Esophagus (tissue), 2 donors: ENCODE measurements at regions not wholly inside any gene's neighbourhood (a gene's known extent, or its start where the extent isn't known, plus 50 kb on each side); places are given as distances from the start of the nearest gene placed in this dataset.

Experiments
- H3K27ac ChIP-seq, 2 donors: one replicate each; pipeline ENCODE4 v1.5.1; 2013; ENCODE audit warnings: low read depth in 2 of 2, mild to moderate bottlenecking in 2 of 2, inconsistent platforms in 1 of 2, low read length in 1 of 2, moderate library complexity in 1 of 2
- H3K27me3 ChIP-seq, 2 donors: one replicate each; pipeline ENCODE4 v1.6.1; 2013; ENCODE audit warnings: low read length in 2 of 2, control low read depth in 1 of 2, mild to moderate bottlenecking in 1 of 2; ENCODE audit not compliant: insufficient read depth in 2 of 2, control insufficient read depth in 1 of 2
- H3K36me3 ChIP-seq, 2 donors: one replicate each; pipeline ENCODE4 v1.6.1; 2013; ENCODE audit warnings: low read length in 1 of 2; ENCODE audit not compliant: control insufficient read depth in 2 of 2, insufficient read depth in 2 of 2
- H3K4me1 ChIP-seq, 2 donors: one replicate each; pipeline ENCODE4 v1.6.1; 2013; ENCODE audit warnings: low read length in 1 of 2; ENCODE audit not compliant: control insufficient read depth in 2 of 2, insufficient read depth in 2 of 2
- H3K4me3 ChIP-seq, 2 donors: one replicate each; pipeline ENCODE4 v1.5.1; 2013; ENCODE audit warnings: low read length in 2 of 2, mild to moderate bottlenecking in 2 of 2, low read depth in 1 of 2, moderate library complexity in 1 of 2
- H3K9me3 ChIP-seq, 2 donors: one replicate each; pipeline ENCODE4 v1.6.1; 2013; ENCODE audit warnings: mild to moderate bottlenecking in 2 of 2, low read depth in 1 of 2, low read length in 1 of 2, moderate library complexity in 1 of 2; ENCODE audit not compliant: control insufficient read depth in 2 of 2, insufficient read depth in 1 of 2
- WGBS, 2 donors: extraction: QIAGEN DNeasy Blood & Tissue Kit; methylation state at CpG; one replicate each; pipeline ENCODE4 v1.1.7; 2013; 5-methylcytosine and 5-hydroxymethylcytosine counted together
- donor health status: healthy with polysubstance abuse.
- donor health status: Bipolar disorder and iron deficiency.

GRCh38 chr5:73265641-73266040, 92.6 kb downstream of the TMEM174 start:
- no peak overlapping the region for H3K27ac ChIP-seq
- no peaks in the 10 kb centered on the region for H3K9me3 ChIP-seq
- H3K27me3 ChIP-seq, result no peaks in the 10 kb centered on the region
- no peaks in the 10 kb centered on the region for H3K4me1 ChIP-seq
- H3K4me3 ChIP-seq, result no peak overlapping the region
- no peaks in the 10 kb centered on the region for H3K36me3 ChIP-seq
- 70 to 79% methylated on average over 3 of the region's 3 CpGs for WGBS, 2 donors

DNA sequence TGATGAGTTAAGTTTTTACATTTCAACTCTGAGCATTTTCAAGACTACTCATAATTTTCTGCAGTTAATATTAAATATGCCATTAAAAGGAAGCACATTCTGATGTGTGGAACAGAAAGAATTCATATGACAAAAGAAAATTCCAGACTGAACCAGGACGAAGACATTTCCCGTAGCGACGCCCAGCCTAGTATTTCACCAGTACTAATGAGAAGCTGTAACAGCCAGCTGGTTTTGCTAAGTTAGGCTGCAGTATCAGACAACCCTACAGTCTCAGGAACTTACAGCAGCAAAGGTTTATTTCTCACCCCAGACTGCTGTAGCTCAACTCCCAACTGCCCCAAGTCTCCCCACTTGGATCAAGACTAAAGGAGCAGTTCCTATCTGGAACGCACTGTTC, 91.6 kb downstream of the TMEM174 start:
- 85 to 88% methylated on average over 5 of the region's 5 CpGs for WGBS, 2 donors
- H3K9me3 ChIP-seq, result no peaks in the 10 kb centered on the region

DNA sequence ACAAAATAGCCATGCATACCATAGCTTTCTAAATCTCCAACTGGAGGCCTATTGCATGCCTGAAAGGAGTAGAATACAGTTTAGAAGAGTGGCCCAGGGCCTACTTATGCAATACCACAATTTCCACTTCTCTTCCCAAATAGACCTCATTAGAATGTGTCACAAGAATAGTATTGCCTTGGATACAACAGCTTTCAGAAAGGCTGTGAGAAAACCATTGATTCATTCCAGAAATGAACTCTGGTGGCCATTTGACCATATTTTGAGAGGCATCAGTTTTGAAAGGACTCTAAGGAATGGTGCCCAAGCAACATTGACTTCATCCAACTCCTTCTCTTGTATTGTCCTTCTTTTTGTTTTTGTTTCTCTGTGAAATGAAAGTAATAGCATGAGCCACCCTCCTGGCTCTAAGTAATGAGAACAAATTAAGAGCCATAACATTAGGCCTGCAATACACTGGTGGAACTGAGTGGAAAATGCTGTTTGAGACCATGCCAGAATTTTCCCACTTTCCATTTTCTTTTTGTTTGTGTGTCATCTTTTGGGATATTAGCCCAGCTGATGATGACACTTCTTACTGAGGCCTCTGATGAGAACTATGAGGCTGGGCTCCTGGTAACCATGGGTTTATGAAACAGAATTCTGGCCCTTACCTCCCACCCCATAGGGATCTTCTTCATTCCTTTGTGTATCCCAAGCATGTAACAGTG, 90.2 kb downstream of the TMEM174 start:
- H3K36me3 ChIP-seq, result no peaks in the 10 kb centered on the region
- H3K4me1 ChIP-seq, result no peaks in the 10 kb centered on the region
- H3K4me3 ChIP-seq, result no peak overlapping the region
- H3K27me3 ChIP-seq, result no peaks in the 10 kb centered on the region
- no peak overlapping the region for H3K27ac ChIP-seq
- H3K9me3 ChIP-seq, result no peaks in the 10 kb centered on the region

More for the DNA sequence above, 91.6 kb downstream of the TMEM174 start:
- Histone ChIP-seq H3K4me3 (no peak overlapping the region), H3K27ac (no peak overlapping the region), H3K36me3 (no peaks in the 10 kb centered on the region), H3K27me3 (no peaks in the 10 kb centered on the region), H3K4me1 (no peaks in the 10 kb centered on the region)

DNA sequence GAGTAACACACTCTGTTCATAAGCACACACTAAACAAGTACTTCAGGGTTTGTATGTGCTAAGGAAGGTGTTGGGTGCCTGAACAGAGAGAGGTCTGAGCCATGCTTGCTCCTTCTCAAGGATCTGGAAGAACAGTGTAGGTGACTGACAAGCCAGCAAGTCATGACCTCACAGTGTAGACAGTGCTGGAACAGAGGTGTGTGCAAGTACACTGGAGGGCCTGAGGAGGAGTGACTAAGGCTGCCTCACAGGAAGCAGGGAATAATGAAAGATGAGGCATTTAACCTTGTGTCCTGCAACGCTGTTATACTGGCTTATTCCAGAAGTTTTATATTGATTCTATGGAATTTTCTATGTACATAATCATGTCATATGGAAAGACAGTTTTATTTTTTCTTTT, 83.9 kb downstream of the TMEM174 start:
- Histone ChIP-seq H3K4me3 (no peak overlapping the region), H3K27ac (no peak overlapping the region), H3K4me1 (no peaks in the 10 kb centered on the region), H3K27me3 (no peaks in the 10 kb centered on the region), H3K9me3 (no peaks in the 10 kb centered on the region), H3K36me3 (no peaks in the 10 kb centered on the region)
- WGBS, 2 donors, result 63 to 71% methylated on average over 1 of the region's 1 CpG

GRCh38 chr5:73256462-73256861, 83.5 kb downstream of the TMEM174 start:
- no peaks in the 10 kb centered on the region for H3K9me3 ChIP-seq
- H3K4me1 ChIP-seq, result no peaks in the 10 kb centered on the region
- H3K27me3 ChIP-seq, result no peaks in the 10 kb centered on the region
- 83 to 92% methylated on average over 2 of the region's 2 CpGs for WGBS, 2 donors
- no peak overlapping the region for H3K4me3 ChIP-seq
- H3K36me3 ChIP-seq, result no peaks in the 10 kb centered on the region
- H3K27ac ChIP-seq, result no peak overlapping the region

DNA sequence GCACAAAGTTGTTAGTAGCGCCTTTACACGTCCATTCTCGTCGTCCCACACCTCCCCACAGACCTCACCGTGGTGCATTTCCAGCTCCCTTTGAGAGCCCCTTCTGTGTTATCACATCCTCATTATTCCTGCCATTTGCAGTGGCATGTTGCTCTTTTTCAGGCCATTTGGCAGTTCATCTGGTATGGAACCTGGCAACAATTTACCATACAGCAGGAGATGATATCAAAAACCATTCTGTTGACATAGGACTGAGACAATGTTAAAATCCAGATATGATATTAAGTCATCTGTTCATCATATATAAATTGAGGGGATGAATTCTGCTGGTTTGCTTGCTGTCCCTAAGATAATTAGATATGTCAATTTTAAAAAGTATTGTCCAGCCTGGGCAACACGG, 83.0 kb downstream of the TMEM174 start:
- no peak overlapping the region for H3K4me3 ChIP-seq
- H3K27ac ChIP-seq, result no peak overlapping the region
- H3K27me3 ChIP-seq, result peaks cover 0 to 2% of the 10 kb centered on the region in 2 donors
- 73 to 76% methylated on average over 6 of the region's 6 CpGs for WGBS, 2 donors
- no peaks in the 10 kb centered on the region for H3K9me3 ChIP-seq
- no peaks in the 10 kb centered on the region for H3K4me1 ChIP-seq
- H3K36me3 ChIP-seq, result no peaks in the 10 kb centered on the region

DNA sequence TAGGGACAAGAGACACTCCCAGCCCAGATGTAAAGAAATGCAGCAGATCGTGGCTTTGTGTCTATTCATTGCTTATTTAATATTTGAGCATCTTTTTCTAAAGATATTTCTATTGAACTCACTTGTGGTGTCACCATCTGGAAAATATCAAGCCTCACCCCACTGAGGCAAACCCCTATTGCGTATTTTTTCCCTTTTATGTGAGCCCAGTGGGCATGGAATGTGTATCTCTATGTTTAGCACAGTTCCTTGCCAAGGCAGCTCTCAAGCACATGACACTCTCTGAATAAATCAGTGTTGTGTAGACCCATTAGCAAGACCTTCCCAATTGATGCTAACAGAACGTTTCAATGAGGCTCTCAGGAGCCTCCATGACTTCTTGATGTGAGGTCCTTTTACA, 81.6 kb downstream of the TMEM174 start:
- no peaks in the 10 kb centered on the region for H3K36me3 ChIP-seq
- H3K4me1 ChIP-seq, result no peaks in the 10 kb centered on the region
- H3K9me3 ChIP-seq, result no peaks in the 10 kb centered on the region
- H3K27ac ChIP-seq, result no peak overlapping the region
- peaks cover 0 to 5% of the 10 kb centered on the region in 2 donors for H3K27me3 ChIP-seq
- whole genome bisulfite sequencing, 2 donors, result 47 to 50% methylated on average over 3 of the region's 3 CpGs
- no peak overlapping the region for H3K4me3 ChIP-seq

DNA sequence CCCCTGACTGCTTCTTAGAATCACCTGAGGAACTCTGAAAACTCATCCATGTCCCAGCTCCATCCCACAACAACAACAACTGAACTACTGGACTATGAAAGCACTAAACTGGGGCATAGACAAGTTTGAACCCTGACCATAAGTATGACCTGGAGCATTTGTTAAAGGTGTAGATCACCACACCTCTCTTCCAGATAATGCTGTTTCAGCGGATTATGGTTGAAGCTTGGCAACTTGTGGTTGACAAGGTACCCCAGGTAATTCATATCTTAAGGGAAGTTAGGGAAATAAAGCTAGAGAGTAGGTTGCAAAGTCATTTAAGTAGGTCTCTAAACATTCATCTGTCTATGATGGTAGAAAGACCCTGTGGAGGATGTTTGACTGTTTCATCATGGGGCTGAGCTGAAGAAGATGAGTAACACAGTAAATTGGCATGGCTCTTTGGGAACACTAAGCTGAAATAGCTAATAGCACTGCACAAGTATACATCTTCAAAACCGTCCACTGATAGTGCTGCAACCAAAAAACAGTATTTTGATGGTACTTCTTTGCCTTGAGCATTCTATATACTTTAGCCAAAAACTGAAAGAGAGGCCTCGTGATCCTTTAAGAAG, 80.2 kb downstream of the TMEM174 start:
- no peaks in the 10 kb centered on the region for H3K4me1 ChIP-seq
- H3K36me3 ChIP-seq, result no peaks in the 10 kb centered on the region
- H3K4me3 ChIP-seq, result no peak overlapping the region
- peaks cover 0 to 5% of the 10 kb centered on the region in 2 donors for H3K27me3 ChIP-seq
- no peak overlapping the region for H3K27ac ChIP-seq
- H3K9me3 ChIP-seq, result no peaks in the 10 kb centered on the region
- WGBS, 2 donors, result 79 to 91% methylated on average over 3 of the region's 3 CpGs

DNA sequence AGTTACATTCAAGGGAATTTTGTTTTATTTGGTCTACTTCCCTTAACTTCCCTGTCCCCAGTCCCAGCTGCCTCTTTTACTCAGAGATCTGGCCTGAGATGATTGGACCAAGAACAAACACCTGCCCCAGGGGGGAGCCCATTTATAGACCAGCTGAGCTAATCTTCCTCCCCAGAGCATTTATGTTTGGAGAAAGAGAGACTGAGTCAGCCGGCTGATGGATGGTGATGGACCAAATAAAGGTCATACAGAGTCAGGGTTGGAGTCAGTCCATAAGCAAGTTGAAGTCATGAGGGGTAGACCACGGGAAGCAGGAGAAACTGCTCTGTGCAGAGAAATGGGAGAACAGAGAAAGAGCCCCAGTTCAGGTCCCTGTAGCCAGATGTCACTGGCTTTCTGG, 77.7 kb downstream of the TMEM174 start:
- no peaks in the 10 kb centered on the region for H3K4me1 ChIP-seq
- no peak overlapping the region for H3K27ac ChIP-seq
- peaks cover 0 to 5% of the 10 kb centered on the region in 2 donors for H3K27me3 ChIP-seq
- H3K4me3 ChIP-seq, result no peak overlapping the region
- H3K9me3 ChIP-seq, result no peaks in the 10 kb centered on the region
- 62 to 67% methylated on average over 2 of the region's 2 CpGs for WGBS, 2 donors
- no peaks in the 10 kb centered on the region for H3K36me3 ChIP-seq

DNA sequence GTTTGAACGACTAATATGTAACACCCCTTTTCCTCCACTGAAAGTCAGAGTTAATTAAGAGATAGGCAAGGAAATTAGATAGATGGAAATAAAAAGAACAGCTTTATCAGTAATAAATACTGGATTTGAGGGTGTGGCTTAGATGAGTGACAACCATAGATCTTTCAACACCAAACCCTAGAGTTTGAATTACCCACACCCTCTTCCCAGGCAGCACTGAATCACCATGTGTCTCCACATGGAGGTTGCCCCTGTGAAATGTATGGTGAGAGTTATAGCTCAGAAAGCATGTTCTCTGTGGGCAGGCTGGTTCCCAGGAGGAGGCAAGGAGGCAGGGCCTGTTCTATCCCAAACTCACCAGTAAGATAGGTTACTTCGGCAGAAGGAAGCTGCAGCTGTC, 69.7 kb downstream of the TMEM174 start:
- 69 to 73% methylated on average over 2 of the region's 2 CpGs for WGBS, 2 donors
- Histone ChIP-seq H3K9me3 (no peaks in the 10 kb centered on the region), H3K27ac (no peak overlapping the region), H3K4me3 (no peak overlapping the region), H3K27me3 (peaks cover 0 to 3% of the 10 kb centered on the region in 2 donors), H3K36me3 (no peaks in the 10 kb centered on the region), H3K4me1 (no peaks in the 10 kb centered on the region)
